GM23338 (cell line): ENCODE measurements at regions not wholly inside any gene's neighbourhood (a gene's known extent, or its start where the extent isn't known, plus 50 kb on each side); places are given as distances from the start of the nearest gene placed in this dataset.

Source experiments
- EZH2 ChIP-seq: fragments of 200-600 bp; sonication (generic); IDR thresholded peaks from one replicate; pipeline ENCODE4 v1.8.0; 2017; ENCODE audit warnings: antibody characterized with exemption, mild to moderate bottlenecking, low read depth; ENCODE audit not compliant: unreplicated experiment
- JUNB ChIP-seq: IDR thresholded peaks from one replicate; pipeline ENCODE4 v1.6.1; 2016; ENCODE audit warnings: antibody characterized with exemption; ENCODE audit not compliant: unreplicated experiment
- NANOG ChIP-seq: IDR thresholded peaks from 2 replicates; pipeline ENCODE4 v1.6.1; 2016; ENCODE audit warnings: antibody characterized with exemption, borderline replicate concordance
- POLR2AphosphoS5 ChIP-seq: IDR thresholded peaks from 2 replicates; pipeline ENCODE4 v1.6.1; 2016; ENCODE audit warnings: antibody characterized with exemption, low read depth
- STAT1 ChIP-seq: IDR thresholded peaks from one replicate; pipeline ENCODE4 v1.6.1; 2016; ENCODE audit warnings: antibody characterized with exemption; ENCODE audit not compliant: unreplicated experiment
- ZNF331 ChIP-seq: fragments of 250-450 bp; sonication (Bioruptor Pico); IDR thresholded peaks from 2 replicates; pipeline ENCODE4 v1.5.0; 2020; ENCODE audit warnings: low read depth, mild to moderate bottlenecking, moderate library complexity
- TF ChIP-seq, protein P1 (sequence below): fragments of 250-450 bp; sonication (Bioruptor Pico); IDR thresholded peaks from 2 replicates; pipeline ENCODE4 v1.5.0; 2020; ENCODE audit warnings: mild to moderate bottlenecking, moderate library complexity
- TF ChIP-seq, protein P2 (sequence below): IDR thresholded peaks from one replicate; pipeline ENCODE4 v1.6.1; 2018; ENCODE audit warnings: antibody characterized with exemption; ENCODE audit not compliant: unreplicated experiment
- TF ChIP-seq, protein P3 (sequence below): IDR thresholded peaks from 2 replicates; pipeline ENCODE4 v1.6.1; 2016; ENCODE audit warnings: antibody characterized with exemption

DNA sequence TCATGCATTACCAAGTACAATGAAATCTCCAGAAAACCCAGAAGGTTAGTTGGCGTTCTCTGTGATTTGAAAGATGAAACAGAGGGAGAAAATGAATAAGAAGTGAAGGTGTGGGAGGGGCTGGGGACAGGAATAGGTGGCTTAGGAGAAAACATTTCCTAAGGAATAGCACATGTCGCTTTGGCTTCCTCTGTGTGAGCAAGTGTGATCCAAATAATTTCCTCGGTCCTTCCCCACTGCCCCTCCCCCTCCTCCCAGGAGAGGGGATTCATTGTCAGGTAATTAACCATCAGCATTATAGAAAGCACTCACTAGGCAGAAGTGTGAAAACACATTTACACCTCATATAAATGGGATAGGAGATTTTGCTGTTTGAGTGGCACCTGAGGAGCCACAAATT lies 105.5 kb downstream of the NUF2 start (continued):
- TF ChIP-seq, protein P1, sequence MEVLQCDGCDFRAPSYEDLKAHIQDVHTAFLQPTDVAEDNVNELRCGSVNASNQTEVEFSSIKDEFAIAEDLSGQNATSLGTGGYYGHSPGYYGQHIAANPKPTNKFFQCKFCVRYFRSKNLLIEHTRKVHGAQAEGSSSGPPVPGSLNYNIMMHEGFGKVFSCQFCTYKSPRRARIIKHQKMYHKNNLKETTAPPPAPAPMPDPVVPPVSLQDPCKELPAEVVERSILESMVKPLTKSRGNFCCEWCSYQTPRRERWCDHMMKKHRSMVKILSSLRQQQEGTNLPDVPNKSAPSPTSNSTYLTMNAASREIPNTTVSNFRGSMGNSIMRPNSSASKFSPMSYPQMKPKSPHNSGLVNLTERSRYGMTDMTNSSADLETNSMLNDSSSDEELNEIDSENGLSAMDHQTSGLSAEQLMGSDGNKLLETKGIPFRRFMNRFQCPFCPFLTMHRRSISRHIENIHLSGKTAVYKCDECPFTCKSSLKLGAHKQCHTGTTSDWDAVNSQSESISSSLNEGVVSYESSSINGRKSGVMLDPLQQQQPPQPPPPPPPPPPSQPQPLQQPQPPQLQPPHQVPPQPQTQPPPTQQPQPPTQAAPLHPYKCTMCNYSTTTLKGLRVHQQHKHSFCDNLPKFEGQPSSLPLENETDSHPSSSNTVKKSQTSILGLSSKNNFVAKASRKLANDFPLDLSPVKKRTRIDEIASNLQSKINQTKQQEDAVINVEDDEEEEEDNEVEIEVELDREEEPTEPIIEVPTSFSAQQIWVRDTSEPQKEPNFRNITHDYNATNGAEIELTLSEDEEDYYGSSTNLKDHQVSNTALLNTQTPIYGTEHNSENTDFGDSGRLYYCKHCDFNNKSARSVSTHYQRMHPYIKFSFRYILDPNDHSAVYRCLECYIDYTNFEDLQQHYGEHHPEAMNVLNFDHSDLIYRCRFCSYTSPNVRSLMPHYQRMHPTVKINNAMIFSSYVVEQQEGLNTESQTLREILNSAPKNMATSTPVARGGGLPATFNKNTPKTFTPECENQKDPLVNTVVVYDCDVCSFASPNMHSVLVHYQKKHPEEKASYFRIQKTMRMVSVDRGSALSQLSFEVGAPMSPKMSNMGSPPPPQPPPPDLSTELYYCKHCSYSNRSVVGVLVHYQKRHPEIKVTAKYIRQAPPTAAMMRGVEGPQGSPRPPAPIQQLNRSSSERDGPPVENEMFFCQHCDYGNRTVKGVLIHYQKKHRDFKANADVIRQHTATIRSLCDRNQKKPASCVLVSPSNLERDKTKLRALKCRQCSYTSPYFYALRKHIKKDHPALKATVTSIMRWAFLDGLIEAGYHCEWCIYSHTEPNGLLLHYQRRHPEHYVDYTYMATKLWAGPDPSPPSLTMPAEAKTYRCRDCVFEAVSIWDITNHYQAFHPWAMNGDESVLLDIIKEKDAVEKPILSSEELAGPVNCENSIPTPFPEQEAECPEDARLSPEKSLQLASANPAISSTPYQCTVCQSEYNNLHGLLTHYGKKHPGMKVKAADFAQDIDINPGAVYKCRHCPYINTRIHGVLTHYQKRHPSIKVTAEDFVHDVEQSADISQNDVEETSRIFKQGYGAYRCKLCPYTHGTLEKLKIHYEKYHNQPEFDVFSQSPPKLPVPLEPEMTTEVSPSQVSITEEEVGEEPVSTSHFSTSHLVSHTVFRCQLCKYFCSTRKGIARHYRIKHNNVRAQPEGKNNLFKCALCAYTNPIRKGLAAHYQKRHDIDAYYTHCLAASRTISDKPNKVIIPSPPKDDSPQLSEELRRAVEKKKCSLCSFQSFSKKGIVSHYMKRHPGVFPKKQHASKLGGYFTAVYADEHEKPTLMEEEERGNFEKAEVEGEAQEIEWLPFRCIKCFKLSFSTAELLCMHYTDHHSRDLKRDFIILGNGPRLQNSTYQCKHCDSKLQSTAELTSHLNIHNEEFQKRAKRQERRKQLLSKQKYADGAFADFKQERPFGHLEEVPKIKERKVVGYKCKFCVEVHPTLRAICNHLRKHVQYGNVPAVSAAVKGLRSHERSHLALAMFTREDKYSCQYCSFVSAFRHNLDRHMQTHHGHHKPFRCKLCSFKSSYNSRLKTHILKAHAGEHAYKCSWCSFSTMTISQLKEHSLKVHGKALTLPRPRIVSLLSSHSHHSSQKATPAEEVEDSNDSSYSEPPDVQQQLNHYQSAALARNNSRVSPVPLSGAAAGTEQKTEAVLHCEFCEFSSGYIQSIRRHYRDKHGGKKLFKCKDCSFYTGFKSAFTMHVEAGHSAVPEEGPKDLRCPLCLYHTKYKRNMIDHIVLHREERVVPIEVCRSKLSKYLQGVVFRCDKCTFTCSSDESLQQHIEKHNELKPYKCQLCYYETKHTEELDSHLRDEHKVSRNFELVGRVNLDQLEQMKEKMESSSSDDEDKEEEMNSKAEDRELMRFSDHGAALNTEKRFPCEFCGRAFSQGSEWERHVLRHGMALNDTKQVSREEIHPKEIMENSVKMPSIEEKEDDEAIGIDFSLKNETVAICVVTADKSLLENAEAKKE (CRISPR knock-in tag), result no peak
- TF ChIP-seq, protein P2, sequence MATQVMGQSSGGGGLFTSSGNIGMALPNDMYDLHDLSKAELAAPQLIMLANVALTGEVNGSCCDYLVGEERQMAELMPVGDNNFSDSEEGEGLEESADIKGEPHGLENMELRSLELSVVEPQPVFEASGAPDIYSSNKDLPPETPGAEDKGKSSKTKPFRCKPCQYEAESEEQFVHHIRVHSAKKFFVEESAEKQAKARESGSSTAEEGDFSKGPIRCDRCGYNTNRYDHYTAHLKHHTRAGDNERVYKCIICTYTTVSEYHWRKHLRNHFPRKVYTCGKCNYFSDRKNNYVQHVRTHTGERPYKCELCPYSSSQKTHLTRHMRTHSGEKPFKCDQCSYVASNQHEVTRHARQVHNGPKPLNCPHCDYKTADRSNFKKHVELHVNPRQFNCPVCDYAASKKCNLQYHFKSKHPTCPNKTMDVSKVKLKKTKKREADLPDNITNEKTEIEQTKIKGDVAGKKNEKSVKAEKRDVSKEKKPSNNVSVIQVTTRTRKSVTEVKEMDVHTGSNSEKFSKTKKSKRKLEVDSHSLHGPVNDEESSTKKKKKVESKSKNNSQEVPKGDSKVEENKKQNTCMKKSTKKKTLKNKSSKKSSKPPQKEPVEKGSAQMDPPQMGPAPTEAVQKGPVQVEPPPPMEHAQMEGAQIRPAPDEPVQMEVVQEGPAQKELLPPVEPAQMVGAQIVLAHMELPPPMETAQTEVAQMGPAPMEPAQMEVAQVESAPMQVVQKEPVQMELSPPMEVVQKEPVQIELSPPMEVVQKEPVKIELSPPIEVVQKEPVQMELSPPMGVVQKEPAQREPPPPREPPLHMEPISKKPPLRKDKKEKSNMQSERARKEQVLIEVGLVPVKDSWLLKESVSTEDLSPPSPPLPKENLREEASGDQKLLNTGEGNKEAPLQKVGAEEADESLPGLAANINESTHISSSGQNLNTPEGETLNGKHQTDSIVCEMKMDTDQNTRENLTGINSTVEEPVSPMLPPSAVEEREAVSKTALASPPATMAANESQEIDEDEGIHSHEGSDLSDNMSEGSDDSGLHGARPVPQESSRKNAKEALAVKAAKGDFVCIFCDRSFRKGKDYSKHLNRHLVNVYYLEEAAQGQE, result no peak
- TF ChIP-seq JUNB, result no peak
- TF ChIP-seq, protein P3, sequence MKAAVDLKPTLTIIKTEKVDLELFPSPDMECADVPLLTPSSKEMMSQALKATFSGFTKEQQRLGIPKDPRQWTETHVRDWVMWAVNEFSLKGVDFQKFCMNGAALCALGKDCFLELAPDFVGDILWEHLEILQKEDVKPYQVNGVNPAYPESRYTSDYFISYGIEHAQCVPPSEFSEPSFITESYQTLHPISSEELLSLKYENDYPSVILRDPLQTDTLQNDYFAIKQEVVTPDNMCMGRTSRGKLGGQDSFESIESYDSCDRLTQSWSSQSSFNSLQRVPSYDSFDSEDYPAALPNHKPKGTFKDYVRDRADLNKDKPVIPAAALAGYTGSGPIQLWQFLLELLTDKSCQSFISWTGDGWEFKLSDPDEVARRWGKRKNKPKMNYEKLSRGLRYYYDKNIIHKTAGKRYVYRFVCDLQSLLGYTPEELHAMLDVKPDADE, result no peak
- TF ChIP-seq STAT1, result no peak
- no peak for TF ChIP-seq POLR2AphosphoS5
- TF ChIP-seq EZH2, result no peak
- no peak for TF ChIP-seq ZNF331 (CRISPR knock-in tag)
- no peak for TF ChIP-seq NANOG
